ENCODE measurements at regions not wholly inside any gene's neighbourhood (a gene's known extent, or its start where the extent isn't known, plus 50 kb on each side); places are given as distances from the start of the nearest gene placed in this dataset.

- no peak for TF ChIP-seq CTCF (IDR thresholded peaks at IDR 0.05; ENCODE audit: low read depth, low read length, missing control alignments)
- DNase-seq (ENCODE audit: extremely low read depth, low read depth): no peak
- H3K4me3 ChIP-seq (replicated peaks; ENCODE audit: low read depth, low read length): no peak overlapping the region
These were observed 59.1 kb upstream of the PDC start for GRCh38 chr1:186519982-186520381.

- no peak for TF ChIP-seq CTCF (IDR thresholded peaks at IDR 0.05; ENCODE audit: low read depth, low read length, missing control alignments)
- H3K4me3 ChIP-seq (replicated peaks; ENCODE audit: low read depth, low read length): no peak overlapping the region
- DNase-seq (ENCODE audit: extremely low read depth, low read depth): no peak
These were observed 58.0 kb upstream of the PDC start for GRCh38 chr1:186518822-186519381.

DNA sequence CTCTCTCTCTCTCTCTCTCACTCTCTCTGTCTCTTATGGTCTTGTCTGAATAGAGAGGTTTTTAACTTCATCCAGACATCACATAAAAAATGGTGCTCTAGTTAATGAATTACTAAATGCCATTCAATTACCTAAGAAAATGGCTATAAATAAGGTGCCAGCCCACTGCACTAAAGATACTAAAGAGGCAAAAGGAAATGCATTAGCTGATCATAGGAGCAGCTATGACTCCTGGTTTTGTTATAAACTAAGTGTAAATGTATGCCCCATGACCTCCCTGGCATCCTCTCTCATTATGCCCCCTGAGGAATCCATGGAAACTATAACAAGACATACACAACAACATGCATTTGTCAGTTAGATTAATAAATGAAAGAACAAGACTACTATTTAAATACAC is 57.5 kb upstream of the PDC start:
- no peak for DNase-seq (ENCODE audit: extremely low read depth, low read depth)
- TF ChIP-seq CTCF (IDR thresholded peaks at IDR 0.05; ENCODE audit: low read depth, low read length, missing control alignments): no peak
- H3K4me3 ChIP-seq (replicated peaks; ENCODE audit: low read depth, low read length): no peak overlapping the region

GRCh38 chr1:186514367-186514766 is 53.5 kb upstream of the PDC start:
- no peak overlapping the region for H3K4me3 ChIP-seq (replicated peaks; ENCODE audit: low read depth, low read length)
- TF ChIP-seq CTCF (IDR thresholded peaks at IDR 0.05; ENCODE audit: low read depth, low read length, missing control alignments): no peak
- no peak for DNase-seq (ENCODE audit: extremely low read depth, low read depth)

- no peak for TF ChIP-seq CTCF (IDR thresholded peaks at IDR 0.05; ENCODE audit: low read depth, low read length, missing control alignments)
- no peak for DNase-seq (ENCODE audit: extremely low read depth, low read depth)
- no peak overlapping the region for H3K4me3 ChIP-seq (replicated peaks; ENCODE audit: low read depth, low read length)
These were observed 52.6 kb upstream of the PDC start for GRCh38 chr1:186513526-186513925.

DNA sequence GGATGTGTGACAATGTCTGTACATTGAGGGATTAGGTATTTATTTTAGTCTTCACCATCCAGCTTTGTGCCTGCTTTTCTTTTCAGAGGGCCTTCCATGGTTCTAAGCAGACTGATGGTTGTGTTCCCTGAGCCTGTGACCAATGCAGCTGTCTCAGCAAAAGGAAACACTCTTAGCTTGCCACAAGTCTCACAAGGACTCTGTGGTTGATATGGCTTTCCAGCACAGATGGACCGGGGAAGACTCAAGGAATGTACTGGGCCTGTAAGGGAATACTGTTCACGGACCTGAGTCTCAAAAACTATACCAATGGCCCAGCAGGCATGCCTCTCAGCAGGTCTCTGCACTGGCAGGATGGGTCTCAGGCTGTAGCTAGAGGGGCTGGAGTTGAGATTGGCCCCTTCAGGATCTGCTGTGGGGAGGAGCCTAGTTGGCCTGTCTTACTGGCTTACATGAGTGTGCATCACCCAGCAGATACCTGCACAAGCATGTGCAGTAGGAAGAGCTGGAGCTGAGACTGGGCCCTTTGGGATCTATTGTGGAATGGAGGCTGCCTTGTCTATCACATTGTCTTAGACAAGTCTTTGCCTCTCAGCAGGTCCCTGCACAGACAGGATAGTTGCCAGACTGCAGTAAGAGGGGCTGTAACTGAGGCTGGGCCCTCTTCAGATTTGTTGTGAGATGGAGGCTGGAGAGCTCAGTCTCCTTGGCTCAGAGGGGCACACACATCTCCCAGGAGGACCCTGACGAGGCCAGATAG is 52.0 kb upstream of the PDC start:
- DNase-seq (ENCODE audit: extremely low read depth, low read depth): no peak
- no peak overlapping the region for H3K4me3 ChIP-seq (replicated peaks; ENCODE audit: low read depth, low read length)
- no peak for TF ChIP-seq CTCF (IDR thresholded peaks at IDR 0.05; ENCODE audit: low read depth, low read length, missing control alignments)

Measured in HFF-Myc (cell line).